ENCODE measurements at regions not wholly inside any gene's neighbourhood (a gene's known extent, or its start where the extent isn't known, plus 50 kb on each side); places are given as distances from the start of the nearest gene placed in this dataset.
A peak's percentile ranks its signal among the peaks of the same experiment; 100 is the strongest.
"Not testable (repeated sequence)": the region's sequence is repeated elsewhere in the genome, so short reads cannot be mapped to it uniquely, and the experiment has no call there.

DNA sequence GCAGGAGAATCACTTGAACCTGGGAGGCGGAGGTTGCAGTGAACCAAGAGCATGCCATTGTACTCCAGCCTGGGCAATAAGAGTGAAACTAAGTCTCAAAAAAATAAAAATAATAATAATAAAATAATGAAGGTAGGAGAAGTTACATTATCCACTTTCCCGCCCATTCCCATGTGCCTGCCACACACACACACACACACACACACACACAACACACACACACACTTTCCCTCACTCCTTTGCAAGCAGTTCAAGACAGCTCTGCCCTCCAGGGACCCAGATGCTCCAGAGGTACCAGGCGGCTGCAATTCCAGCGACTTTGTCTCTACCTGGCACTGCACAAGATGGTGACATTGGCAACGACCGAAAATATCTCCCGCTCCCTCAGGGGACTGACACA lies 224.8 kb upstream of the JARID2 start:
- no peak for TF ChIP-seq EP300 (IDR thresholded peaks at IDR 0.05)
- TF ChIP-seq POLR2A (IDR thresholded peaks at IDR 0.05) = no peak
- TF ChIP-seq, protein P1, sequence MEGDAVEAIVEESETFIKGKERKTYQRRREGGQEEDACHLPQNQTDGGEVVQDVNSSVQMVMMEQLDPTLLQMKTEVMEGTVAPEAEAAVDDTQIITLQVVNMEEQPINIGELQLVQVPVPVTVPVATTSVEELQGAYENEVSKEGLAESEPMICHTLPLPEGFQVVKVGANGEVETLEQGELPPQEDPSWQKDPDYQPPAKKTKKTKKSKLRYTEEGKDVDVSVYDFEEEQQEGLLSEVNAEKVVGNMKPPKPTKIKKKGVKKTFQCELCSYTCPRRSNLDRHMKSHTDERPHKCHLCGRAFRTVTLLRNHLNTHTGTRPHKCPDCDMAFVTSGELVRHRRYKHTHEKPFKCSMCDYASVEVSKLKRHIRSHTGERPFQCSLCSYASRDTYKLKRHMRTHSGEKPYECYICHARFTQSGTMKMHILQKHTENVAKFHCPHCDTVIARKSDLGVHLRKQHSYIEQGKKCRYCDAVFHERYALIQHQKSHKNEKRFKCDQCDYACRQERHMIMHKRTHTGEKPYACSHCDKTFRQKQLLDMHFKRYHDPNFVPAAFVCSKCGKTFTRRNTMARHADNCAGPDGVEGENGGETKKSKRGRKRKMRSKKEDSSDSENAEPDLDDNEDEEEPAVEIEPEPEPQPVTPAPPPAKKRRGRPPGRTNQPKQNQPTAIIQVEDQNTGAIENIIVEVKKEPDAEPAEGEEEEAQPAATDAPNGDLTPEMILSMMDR (IDR thresholded peaks at IDR 0.05) = no peak
- no peak for TF ChIP-seq POLR2AphosphoS5 (IDR thresholded peaks at IDR 0.05)
- no peak for ATAC-seq (ENCODE audit: low FRiP score in 2 of 2)
- WGBS, 2 donors = 67 to 93% methylated on average over 7 of the region's 7 CpGs

DNA sequence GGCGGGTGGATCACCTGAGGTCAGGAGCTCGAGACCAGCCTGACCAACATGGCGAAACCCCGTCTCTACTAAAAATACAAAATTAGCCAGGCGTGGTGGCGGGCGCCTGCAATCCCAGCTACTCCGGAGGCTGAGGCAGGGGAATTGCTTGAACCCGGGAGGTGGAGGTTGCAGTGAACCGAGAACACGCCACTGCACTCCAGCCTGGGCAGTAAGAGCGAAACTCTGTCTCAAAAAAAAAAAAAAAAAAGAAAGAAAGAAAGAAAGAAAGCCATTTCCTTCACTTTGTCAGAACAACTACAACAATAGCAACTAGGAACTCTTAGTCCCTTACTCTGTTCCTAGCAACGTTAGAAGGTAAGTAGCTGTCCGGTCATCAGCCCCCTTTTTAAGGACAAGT lies 222.9 kb upstream of the JARID2 start:
- not testable (repeated sequence) for H3K36me3 ChIP-seq

More for the DNA sequence above, 224.8 kb upstream of the JARID2 start:
- no peak for DNase-seq
- no peak overlapping the region for H3K27ac ChIP-seq
- peaks cover 0 to 9% (median 7%) of the 10 kb centered on the region in 4 donors for H3K4me1 ChIP-seq
- no peaks in the 10 kb centered on the region for H3K9me3 ChIP-seq
- no peak overlapping the region for H3K4me3 ChIP-seq
- H3K27me3 ChIP-seq = no peaks in the 10 kb centered on the region
- H3K36me3 ChIP-seq = no peaks in the 10 kb centered on the region

DNA sequence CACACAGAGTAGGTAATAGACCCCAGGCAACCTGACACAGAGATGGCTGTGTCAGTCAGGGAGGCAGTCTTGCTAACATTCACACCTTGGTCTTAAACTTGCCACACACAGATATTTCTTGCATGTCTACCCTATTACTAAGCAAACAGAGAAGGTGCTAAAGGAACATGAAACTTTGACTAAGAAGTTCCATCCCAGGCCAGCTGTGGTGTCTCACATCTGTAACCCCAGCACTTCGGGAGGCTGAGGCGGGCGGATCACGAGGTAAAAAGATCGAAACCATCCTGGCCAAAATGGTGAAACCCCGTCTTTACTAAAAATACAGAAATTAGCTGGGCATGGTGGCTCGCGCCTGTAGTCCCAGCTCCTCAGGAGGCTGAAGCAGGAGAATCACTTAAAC lies 222.4 kb upstream of the JARID2 start:
- WGBS, 2 donors = 84 to 93% methylated on average over 8 of the region's 8 CpGs
- Histone ChIP-seq H3K4me3 (no peak overlapping the region), H3K4me1 (peaks cover 0 to 6% (median 0%) of the 10 kb centered on the region in 4 donors), H3K9me3 (no peaks in the 10 kb centered on the region), H3K27ac (no peak overlapping the region), H3K27me3 (no peaks in the 10 kb centered on the region), H3K36me3 (no peaks in the 10 kb centered on the region)
- ATAC-seq (ENCODE audit: low FRiP score in 2 of 2) = no peak
- DNase-seq = no peak
- TF ChIP-seq, protein P1 (IDR thresholded peaks at IDR 0.05) = no peak
- TF ChIP-seq POLR2A (IDR thresholded peaks at IDR 0.05) (no peak), EP300 (IDR thresholded peaks at IDR 0.05) (no peak), POLR2AphosphoS5 (IDR thresholded peaks at IDR 0.05) (no peak)

More for the DNA sequence above, 222.9 kb upstream of the JARID2 start:
- 77 to 90% methylated on average over 13 to 14 of the region's 14 CpGs for WGBS, 2 donors
- not testable (repeated sequence) for H3K27ac ChIP-seq; ATAC-seq (ENCODE audit: low FRiP score in 2 of 2); H3K27me3 ChIP-seq; H3K4me1 ChIP-seq; H3K4me3 ChIP-seq; H3K9me3 ChIP-seq; DNase-seq

DNA sequence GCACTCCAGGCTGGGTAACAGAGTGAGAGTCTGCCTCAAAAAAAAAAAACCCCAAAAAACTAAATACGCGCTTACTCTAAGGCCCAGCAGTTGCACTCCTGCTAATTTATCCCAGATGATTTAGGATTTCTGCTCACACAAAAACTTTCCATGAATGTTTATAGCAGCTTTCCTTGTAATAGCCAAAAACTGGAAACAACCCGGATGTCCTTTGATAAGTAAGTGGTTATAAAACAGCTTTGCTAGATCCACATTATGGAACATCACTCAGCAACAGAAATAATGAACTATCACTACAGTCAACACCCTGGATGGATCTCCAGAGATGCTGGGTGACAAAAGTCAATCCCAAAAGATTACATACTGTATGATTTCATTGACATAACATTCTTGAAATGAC lies 220.4 kb upstream of the JARID2 start:
- 88% methylated on average over 3 of the region's 3 CpGs for WGBS, 2 donors
- TF ChIP-seq POLR2A (IDR thresholded peaks at IDR 0.05) (no peak), EP300 (IDR thresholded peaks at IDR 0.05) (no peak), POLR2AphosphoS5 (IDR thresholded peaks at IDR 0.05) (no peak)
- TF ChIP-seq, protein P1 (IDR thresholded peaks at IDR 0.05) = no peak

DNA sequence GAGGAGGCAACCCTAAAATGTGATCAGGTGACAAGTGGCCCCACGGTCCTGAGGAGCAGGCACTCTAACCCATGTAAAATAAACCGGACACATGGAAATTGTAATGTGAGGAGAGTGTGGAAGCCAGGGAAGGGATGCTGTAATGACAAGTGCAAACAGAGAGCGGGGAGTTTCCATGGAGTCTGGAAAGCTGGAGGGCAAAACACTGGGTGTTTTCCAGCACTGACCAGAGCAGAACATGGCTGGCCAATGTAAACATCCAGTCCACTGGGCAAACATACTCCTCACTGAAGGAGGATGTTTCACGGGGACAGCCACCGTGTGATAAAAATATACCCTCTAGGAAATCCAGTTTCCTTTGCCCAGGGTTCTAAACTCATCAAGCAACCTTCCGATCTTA lies 219.0 kb upstream of the JARID2 start:
- Histone ChIP-seq H3K36me3 (no peaks in the 10 kb centered on the region), H3K27ac (no peak overlapping the region), H3K27me3 (no peaks in the 10 kb centered on the region), H3K9me3 (no peaks in the 10 kb centered on the region), H3K4me3 (no peak overlapping the region), H3K4me1 (peaks cover 0 to 3% (median 0%) of the 10 kb centered on the region in 4 donors)
- DNase-seq (peak in 1 of 2 donors; percentile 36), ATAC-seq (ENCODE audit: low FRiP score in 2 of 2) (peak in 1 of 2 donors; percentile 50)
- WGBS, 2 donors = 21 to 43% methylated on average over 6 of the region's 6 CpGs
- TF ChIP-seq EP300 (IDR thresholded peaks at IDR 0.05) = no peak
- no peak for TF ChIP-seq POLR2A (IDR thresholded peaks at IDR 0.05)

More for the DNA sequence above, 220.4 kb upstream of the JARID2 start:
- H3K9me3 ChIP-seq = no peaks in the 10 kb centered on the region
- H3K4me1 ChIP-seq = peaks cover 0 to 6% (median 0%) of the 10 kb centered on the region in 4 donors
- DNase-seq (no peak), ATAC-seq (ENCODE audit: low FRiP score in 2 of 2) (no peak)
- H3K4me3 ChIP-seq = no peak overlapping the region
- no peaks in the 10 kb centered on the region for H3K27me3 ChIP-seq
- H3K27ac ChIP-seq = no peak overlapping the region
- H3K36me3 ChIP-seq = no peaks in the 10 kb centered on the region

DNA sequence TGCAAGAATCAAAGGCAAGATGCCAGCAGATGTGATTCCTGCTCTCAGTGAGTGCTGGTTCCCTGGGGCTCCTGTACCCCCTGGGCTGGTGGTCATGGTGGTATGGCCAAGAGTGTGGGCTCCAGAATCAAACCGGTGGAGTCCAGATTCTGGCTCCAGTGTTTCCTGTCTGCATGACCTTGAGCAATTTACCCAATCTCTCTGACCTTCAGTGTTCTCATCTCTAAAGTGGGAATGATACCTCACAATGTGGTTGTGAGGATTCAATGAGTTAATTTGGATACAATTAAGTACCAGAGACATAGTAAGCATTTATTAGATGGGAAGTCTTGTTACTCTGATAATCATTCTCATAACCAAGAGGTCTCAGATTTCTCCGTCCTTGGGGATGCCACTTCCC lies 218.4 kb upstream of the JARID2 start:
- ATAC-seq (ENCODE audit: low FRiP score in 2 of 2) = no peak
- no peaks in the 10 kb centered on the region for H3K9me3 ChIP-seq
- no peaks in the 10 kb centered on the region for H3K36me3 ChIP-seq
- WGBS, 2 donors = 90 to 98% methylated on average over 2 of the region's 2 CpGs
- no peak overlapping the region for H3K27ac ChIP-seq
- no peak for DNase-seq
- TF ChIP-seq POLR2AphosphoS5 (IDR thresholded peaks at IDR 0.05) (no peak), EP300 (IDR thresholded peaks at IDR 0.05) (no peak), POLR2A (IDR thresholded peaks at IDR 0.05) (no peak)
- TF ChIP-seq, protein P1 (IDR thresholded peaks at IDR 0.05) = no peak
- no peaks in the 10 kb centered on the region for H3K27me3 ChIP-seq
- no peak overlapping the region for H3K4me3 ChIP-seq
- no peaks in the 10 kb centered on the region for H3K4me1 ChIP-seq

All from upper lobe of left lung (tissue), 6 donors.